SU-DHL-6 (cell line): ENCODE measurements at regions not wholly inside any gene's neighbourhood (a gene's known extent, or its start where the extent isn't known, plus 50 kb on each side); places are given as distances from the start of the nearest gene placed in this dataset.

Experiments used
- H2AFZ ChIP-seq: fragments of 200-600 bp; sonication (generic); 2 replicates; pipeline ENCODE4 v1.6.1; 2014; ENCODE audit warnings: low read depth, mild to moderate bottlenecking, moderate library complexity, mixed read lengths, antibody characterized with exemption, low read length; ENCODE audit not compliant: severe bottlenecking
- H3F3A ChIP-seq: fragments of 200-600 bp; shearing (Covaris generic); 2 replicates; pipeline ENCODE4 v1.6.0; 2016; ENCODE audit warnings: antibody characterized with exemption, mild to moderate bottlenecking; ENCODE audit not compliant: insufficient read depth
- H3K27ac ChIP-seq: fragments of 200-600 bp; sonication (generic); 2 replicates; pipeline ENCODE4 v1.5.1; 2016; ENCODE audit warnings: low read depth, mild to moderate bottlenecking, low read length, moderate library complexity, mixed read lengths
- H3K27me3 ChIP-seq: fragments of 200-600 bp; sonication (generic), shearing (Covaris generic); 2 replicates; pipeline ENCODE4 v1.6.0; 2014; ENCODE audit warnings: mild to moderate bottlenecking, low read length
- H3K36me3 ChIP-seq: fragments of 200-600 bp; sonication (generic); 2 replicates; pipeline ENCODE4 v1.6.1; 2014; ENCODE audit warnings: mild to moderate bottlenecking, low read length, mixed read lengths
- H3K4me2 ChIP-seq: fragments of 300-600, 200-600 bp; shearing (Covaris generic), sonication (generic); 2 replicates; pipeline ENCODE4 v1.6.0; 2014; ENCODE audit warnings: low read length, low read depth, mild to moderate bottlenecking; ENCODE audit not compliant: poor library complexity, severe bottlenecking
- H3K4me3 ChIP-seq: fragments of 200-600 bp; sonication (generic); 2 replicates; pipeline ENCODE4 v1.5.1; 2014; ENCODE audit warnings: antibody characterized with exemption, low read length, mild to moderate bottlenecking, mixed read lengths; ENCODE audit not compliant: insufficient read depth, poor library complexity, severe bottlenecking
- H3K79me2 ChIP-seq: fragments of 200-600 bp; sonication (generic); 2 replicates; pipeline ENCODE4 v1.6.1; 2014; ENCODE audit warnings: mild to moderate bottlenecking, low read length, moderate library complexity; ENCODE audit not compliant: insufficient read depth
- H3K9ac ChIP-seq: fragments of 200-600 bp; sonication (generic); 2 replicates; pipeline ENCODE4 v1.7.0; 2014; ENCODE audit warnings: mild to moderate bottlenecking, low read length
- H3K9me2 ChIP-seq: fragments of 200-600 bp; sonication (generic); replicated peaks from 2 replicates; pipeline ENCODE4 v1.6.1; 2014; ENCODE audit warnings: low read length; ENCODE audit not compliant: insufficient read depth
- H3K9me3 ChIP-seq: fragments of 200-600 bp; sonication (generic); 2 replicates; pipeline ENCODE4 v1.6.1; 2014; ENCODE audit warnings: low read length, mixed read lengths; ENCODE audit not compliant: insufficient read depth
- H4K20me1 ChIP-seq: fragments of 200-600 bp; sonication (generic); 2 replicates; pipeline ENCODE4 v1.6.1; 2014; ENCODE audit warnings: low read depth, mild to moderate bottlenecking, antibody characterized with exemption, low read length, moderate library complexity, mixed read lengths
- CTCF ChIP-seq: fragments of 200-600 bp; sonication (generic); IDR thresholded peaks from one replicate; pipeline ENCODE4 v1.5.1; 2017; ENCODE audit warnings: antibody characterized with exemption, mild to moderate bottlenecking, low read length, moderate library complexity; ENCODE audit not compliant: insufficient read depth, poor library complexity, severe bottlenecking
- EZH2phosphoT487 ChIP-seq: fragments of 200-600 bp; sonication (generic), shearing (Covaris generic); conservative IDR thresholded peaks from 2 replicates; pipeline ENCODE4 v1.6.1; 2018; ENCODE audit warnings: mild to moderate bottlenecking, antibody characterized with exemption, low read length, moderate library complexity, mixed read lengths

GRCh38 chr11:80698637-80699036, 1257.8 kb upstream of the TENM4 start:
- H3K27ac ChIP-seq: no peak overlapping the region
- peaks cover 5% of the 10 kb centered on the region; the same call in 1 of the 2 replicates for H3K9me2 ChIP-seq
- H2AFZ ChIP-seq: no peak overlapping the region
- no peaks in the 10 kb centered on the region for H3K79me2 ChIP-seq
- H4K20me1 ChIP-seq: no peaks in the 10 kb centered on the region
- no peaks in the 10 kb centered on the region for H3K36me3 ChIP-seq
- H3K4me2 ChIP-seq: no peak overlapping the region
- no peaks in the 10 kb centered on the region for H3K27me3 ChIP-seq
- no peak for TF ChIP-seq EZH2phosphoT487
- TF ChIP-seq CTCF: no peak
- no peaks in the 10 kb centered on the region for H3K9me3 ChIP-seq
- no peak overlapping the region for H3K9ac ChIP-seq
- H3K4me3 ChIP-seq: no peak overlapping the region
- H3F3A ChIP-seq: no peaks in the 10 kb centered on the region

GRCh38 chr11:80694385-80694784, 1253.6 kb upstream of the TENM4 start:
- H3K36me3 ChIP-seq: no peaks in the 10 kb centered on the region
- no peak overlapping the region for H3K4me3 ChIP-seq
- no peaks in the 10 kb centered on the region for H3K27me3 ChIP-seq
- no peak overlapping the region for H3K9ac ChIP-seq
- no peaks in the 10 kb centered on the region for H3K79me2 ChIP-seq
- H3K9me2 ChIP-seq: peaks cover 5% of the 10 kb centered on the region; the same call in 1 of the 2 replicates
- H3F3A ChIP-seq: no peaks in the 10 kb centered on the region
- H3K4me2 ChIP-seq: no peak overlapping the region
- TF ChIP-seq EZH2phosphoT487 (no peak), CTCF (no peak)
- H4K20me1 ChIP-seq: no peaks in the 10 kb centered on the region
- no peak overlapping the region for H3K27ac ChIP-seq
- H3K9me3 ChIP-seq: no peaks in the 10 kb centered on the region
- no peak overlapping the region for H2AFZ ChIP-seq

GRCh38 chr11:80687941-80688340, 1247.1 kb upstream of the TENM4 start:
- no peak overlapping the region for H3K27ac ChIP-seq
- TF ChIP-seq CTCF (no peak), EZH2phosphoT487 (no peak)
- no peak overlapping the region for H3K4me2 ChIP-seq
- no peaks in the 10 kb centered on the region for H3K36me3 ChIP-seq
- H3F3A ChIP-seq: no peaks in the 10 kb centered on the region
- H3K9me3 ChIP-seq: no peaks in the 10 kb centered on the region
- no peak overlapping the region for H3K4me3 ChIP-seq
- no peaks in the 10 kb centered on the region for H4K20me1 ChIP-seq
- H3K79me2 ChIP-seq: no peaks in the 10 kb centered on the region
- H3K9me2 ChIP-seq: no peaks in the 10 kb centered on the region
- no peak overlapping the region for H2AFZ ChIP-seq
- H3K9ac ChIP-seq: no peak overlapping the region
- H3K27me3 ChIP-seq: no peaks in the 10 kb centered on the region
